ENCODE measurements at regions not wholly inside any gene's neighbourhood (a gene's known extent, or its start where the extent isn't known, plus 50 kb on each side); places are given as distances from the start of the nearest gene placed in this dataset.

GRCh38 chr10:107443326-107443725, 278.8 kb upstream of the SORCS1 start:
- Histone ChIP-seq H3K23ac (ENCODE audit: insufficient read length, low read depth, low read length) (no peak overlapping the region), H3K23me2 (ENCODE audit: insufficient read length, low read depth, low read length, poor library complexity, severe bottlenecking) (no peaks in the 10 kb centered on the region), H3K56ac (ENCODE audit: insufficient read length, low read depth, low read length) (no peak overlapping the region), H3K4ac (ENCODE audit: low read depth, low read length) (no peak overlapping the region), H2BK20ac (ENCODE audit: low read depth, low read length, poor library complexity, severe bottlenecking) (no peak overlapping the region), H2BK12ac (ENCODE audit: insufficient read length, low read depth, low read length) (no peak overlapping the region), H3K9ac (ENCODE audit: extremely low read depth, insufficient read length, low read length) (no peak overlapping the region), H3K79me1 (ENCODE audit: insufficient read depth, low read depth, low read length, poor library complexity, severe bottlenecking) (no peaks in the 10 kb centered on the region), H2AFZ (ENCODE audit: low read length) (no peak overlapping the region), H4K5ac (ENCODE audit: insufficient read length, low read depth, low read length) (no peak overlapping the region), H4K20me1 (ENCODE audit: control insufficient read depth, insufficient read depth, insufficient read length) (no peaks in the 10 kb centered on the region), H2BK5ac (ENCODE audit: insufficient read length, low read length) (no peak overlapping the region), H3T11ph (ENCODE audit: low read length) (no peak overlapping the region), H2BK15ac (ENCODE audit: low read depth, low read length) (no peak overlapping the region), H3K4me1 (ENCODE audit: insufficient read depth, low read length) (no peaks in the 10 kb centered on the region), H3K18ac (ENCODE audit: insufficient read length, low read depth, low read length) (no peak overlapping the region), H3K79me2 (ENCODE audit: insufficient read depth, low read length) (no peaks in the 10 kb centered on the region), H4K8ac (replicated peaks; ENCODE audit: insufficient read length, low read depth, low read length) (no peak overlapping the region), H3K27ac (ENCODE audit: insufficient read length, low read depth, low read length) (no peak overlapping the region), H2BK120ac (ENCODE audit: low read depth, low read length, poor library complexity, severe bottlenecking) (no peak overlapping the region), H3K27me3 (ENCODE audit: insufficient read depth, low read length) (no peaks in the 10 kb centered on the region), H2AK5ac (ENCODE audit: insufficient read length, low read length) (no peak overlapping the region), H3K14ac (ENCODE audit: insufficient read depth, low read length) (no peak overlapping the region), H3K9me3 (ENCODE audit: control insufficient read depth, low read depth, low read length) (no peaks in the 10 kb centered on the region), H3K4me2 (ENCODE audit: insufficient read depth, insufficient read length, low read length) (no peak overlapping the region), H4K91ac (ENCODE audit: insufficient read length, low read depth, low read length) (no peak overlapping the region)
- no CpG with 5 or more reads among the region's 1 CpG for WGBS (ENCODE audit: extremely low coverage, insufficient read length, low lambda C conversion rate)
- no peak for DNase-seq
- H3K27me3 Mint-ChIP-seq (ENCODE audit: low read depth), result no peaks in the 10 kb centered on the region
- no peaks in the 10 kb centered on the region for H3K9me3 Mint-ChIP-seq
- no peak overlapping the region for H3K27ac Mint-ChIP-seq
- no peaks in the 10 kb centered on the region for H3K4me1 Mint-ChIP-seq
- H3K4me3 Mint-ChIP-seq, result no peak overlapping the region
- H3K36me3 Mint-ChIP-seq (ENCODE audit: insufficient read depth in 1 of 3, low read depth in 3 of 3), result no peaks in the 10 kb centered on the region
- no peak for TF ChIP-seq CTCF (conservative IDR thresholded peaks at IDR 0.05)

All from H9 (cell line).